ENCODE measurements at regions not wholly inside any gene's neighbourhood (a gene's known extent, or its start where the extent isn't known, plus 50 kb on each side); places are given as distances from the start of the nearest gene placed in this dataset.

- no peaks in the 10 kb centered on the region for H3K36me3 ChIP-seq (ENCODE audit: control insufficient read depth in 1 of 2, insufficient read depth in 2 of 2, low read depth in 1 of 2, low read length in 2 of 2)
- no peak overlapping the region for H3K9ac ChIP-seq (ENCODE audit: low read length)
- no peak overlapping the region for H2BK12ac ChIP-seq (ENCODE audit: low read length in 2 of 2)
- no peak overlapping the region for H2BK5ac ChIP-seq (ENCODE audit: low read depth, low read length, poor library complexity, severe bottlenecking)
- no peak overlapping the region for H2AK5ac ChIP-seq (ENCODE audit: low read length, severe bottlenecking)
- H3K9me3 ChIP-seq (ENCODE audit: control insufficient read depth, low read length), result peaks cover 59% of the 10 kb centered on the region
- H3K4me2 ChIP-seq (ENCODE audit: low read length, poor library complexity, severe bottlenecking), result no peak overlapping the region
- no peaks in the 10 kb centered on the region for H3K4me1 ChIP-seq (ENCODE audit: control insufficient read depth, insufficient read depth, low read depth, low read length)
- no peak overlapping the region for H3K4ac ChIP-seq (ENCODE audit: low read depth in 1 of 2, low read length in 2 of 2)
- H3K27ac ChIP-seq (ENCODE audit: low read length, poor library complexity, severe bottlenecking), result no peak overlapping the region
- no peak overlapping the region for H3K4me3 ChIP-seq (ENCODE audit: insufficient read depth in 1 of 2, low read depth in 1 of 2, low read length in 2 of 2)
- H2BK120ac ChIP-seq (ENCODE audit: low read depth, low read length), result no peak overlapping the region
- no peak overlapping the region for H3K14ac ChIP-seq (ENCODE audit: low read length in 2 of 2)
- H3K18ac ChIP-seq (ENCODE audit: low read depth in 1 of 2, low read length in 2 of 2), result no peak overlapping the region
- DNase-seq, result no peak
- no peak overlapping the region for H3K23ac ChIP-seq (ENCODE audit: low read length in 2 of 2)
- H2AFZ ChIP-seq (ENCODE audit: low read depth, low read length), result no peak overlapping the region
- no peaks in the 10 kb centered on the region for H3K27me3 ChIP-seq (ENCODE audit: control insufficient read depth in 1 of 2, insufficient read depth in 1 of 2, low read length in 2 of 2)
- H2BK15ac ChIP-seq (ENCODE audit: low read depth, poor library complexity, severe bottlenecking), result no peak overlapping the region
- H4K91ac ChIP-seq (ENCODE audit: low read length), result no peak overlapping the region
- H3K79me1 ChIP-seq (replicated peaks; ENCODE audit: low read length, poor library complexity, severe bottlenecking), result no peaks in the 10 kb centered on the region
- no peak overlapping the region for H4K8ac ChIP-seq (ENCODE audit: low read length)
These were observed 197.6 kb upstream of the ARID1B start for GRCh38 chr6:156579564-156579963.

- no peak overlapping the region for H3K4me2 ChIP-seq (ENCODE audit: low read length, poor library complexity, severe bottlenecking)
- no peaks in the 10 kb centered on the region for H3K79me1 ChIP-seq (replicated peaks; ENCODE audit: low read length, poor library complexity, severe bottlenecking)
- H3K23ac ChIP-seq (ENCODE audit: low read length in 2 of 2), result no peak overlapping the region
- no peak overlapping the region for H3K27ac ChIP-seq (ENCODE audit: low read length, poor library complexity, severe bottlenecking)
- H2BK5ac ChIP-seq (ENCODE audit: low read depth, low read length, poor library complexity, severe bottlenecking), result no peak overlapping the region
- no peak overlapping the region for H3K18ac ChIP-seq (ENCODE audit: low read depth in 1 of 2, low read length in 2 of 2)
- peaks cover 59% of the 10 kb centered on the region for H3K9me3 ChIP-seq (ENCODE audit: control insufficient read depth, low read length)
- no peaks in the 10 kb centered on the region for H3K36me3 ChIP-seq (ENCODE audit: control insufficient read depth in 1 of 2, insufficient read depth in 2 of 2, low read depth in 1 of 2, low read length in 2 of 2)
- peaks cover 0 to 1% of the 10 kb centered on the region in 2 experiments for H3K27me3 ChIP-seq (ENCODE audit: control insufficient read depth in 1 of 2, insufficient read depth in 1 of 2, low read length in 2 of 2)
- H3K9ac ChIP-seq (ENCODE audit: low read length), result no peak overlapping the region
- H4K8ac ChIP-seq (ENCODE audit: low read length), result no peak overlapping the region
- WGBS, result 56% methylated on average over 1 of the region's 1 CpG
- no peaks in the 10 kb centered on the region for H3K4me1 ChIP-seq (ENCODE audit: control insufficient read depth, insufficient read depth, low read depth, low read length)
- DNase-seq, result no peak
- no peak overlapping the region for H2BK15ac ChIP-seq (ENCODE audit: low read depth, poor library complexity, severe bottlenecking)
- no peak overlapping the region for H3K14ac ChIP-seq (ENCODE audit: low read length in 2 of 2)
- no peak overlapping the region for H3K4ac ChIP-seq (ENCODE audit: low read depth in 1 of 2, low read length in 2 of 2)
- H2AFZ ChIP-seq (ENCODE audit: low read depth, low read length), result no peak overlapping the region
- no peak overlapping the region for H2AK5ac ChIP-seq (ENCODE audit: low read length, severe bottlenecking)
- H2BK12ac ChIP-seq (ENCODE audit: low read length in 2 of 2), result no peak overlapping the region
- H2BK120ac ChIP-seq (ENCODE audit: low read depth, low read length), result no peak overlapping the region
- H4K91ac ChIP-seq (ENCODE audit: low read length), result no peak overlapping the region
- no peak overlapping the region for H3K4me3 ChIP-seq (ENCODE audit: insufficient read depth in 1 of 2, low read depth in 1 of 2, low read length in 2 of 2)
These were observed 199.4 kb upstream of the ARID1B start for GRCh38 chr6:156577749-156578148.

- Histone ChIP-seq H2AK5ac (ENCODE audit: low read length, severe bottlenecking) (no peak overlapping the region), H3K4me3 (ENCODE audit: insufficient read depth in 1 of 2, low read depth in 1 of 2, low read length in 2 of 2) (no peak overlapping the region), H3K4me2 (ENCODE audit: low read length, poor library complexity, severe bottlenecking) (no peak overlapping the region), H3K9me3 (ENCODE audit: control insufficient read depth, low read length) (peaks cover 48% of the 10 kb centered on the region), H3K23ac (ENCODE audit: low read length in 2 of 2) (no peak overlapping the region), H3K36me3 (ENCODE audit: control insufficient read depth in 1 of 2, insufficient read depth in 2 of 2, low read depth in 1 of 2, low read length in 2 of 2) (no peaks in the 10 kb centered on the region), H2BK120ac (ENCODE audit: low read depth, low read length) (no peak overlapping the region), H3K9ac (ENCODE audit: low read length) (no peak overlapping the region), H4K91ac (ENCODE audit: low read length) (no peak overlapping the region), H2BK12ac (ENCODE audit: low read length in 2 of 2) (no peak overlapping the region), H3K4ac (ENCODE audit: low read depth in 1 of 2, low read length in 2 of 2) (no peak overlapping the region), H3K4me1 (ENCODE audit: control insufficient read depth, insufficient read depth, low read depth, low read length) (no peaks in the 10 kb centered on the region), H4K8ac (ENCODE audit: low read length) (no peak overlapping the region), H2AFZ (ENCODE audit: low read depth, low read length) (no peak overlapping the region), H2BK15ac (ENCODE audit: low read depth, poor library complexity, severe bottlenecking) (no peak overlapping the region), H2BK5ac (ENCODE audit: low read depth, low read length, poor library complexity, severe bottlenecking) (no peak overlapping the region), H3K14ac (ENCODE audit: low read length in 2 of 2) (no peak overlapping the region), H3K18ac (ENCODE audit: low read depth in 1 of 2, low read length in 2 of 2) (no peak overlapping the region), H3K27ac (ENCODE audit: low read length, poor library complexity, severe bottlenecking) (no peak overlapping the region), H3K27me3 (ENCODE audit: control insufficient read depth in 1 of 2, insufficient read depth in 1 of 2, low read length in 2 of 2) (peaks cover 9 to 11% of the 10 kb centered on the region in 2 experiments), H3K79me1 (replicated peaks; ENCODE audit: low read length, poor library complexity, severe bottlenecking) (no peaks in the 10 kb centered on the region)
- no peak for DNase-seq
These were observed 201.8 kb upstream of the ARID1B start for GRCh38 chr6:156575361-156575760.

GRCh38 chr6:156564807-156565149, 212.4 kb upstream of the ARID1B start:
- peak overlapping the region; percentile 23 for H3K9ac ChIP-seq (ENCODE audit: low read length)
- no peaks in the 10 kb centered on the region for H3K36me3 ChIP-seq (ENCODE audit: control insufficient read depth in 1 of 2, insufficient read depth in 2 of 2, low read depth in 1 of 2, low read length in 2 of 2)
- no peak overlapping the region for H2AFZ ChIP-seq (ENCODE audit: low read depth, low read length)
- H3K23ac ChIP-seq (ENCODE audit: low read length in 2 of 2), result no peak overlapping the region
- H3K4me3 ChIP-seq (ENCODE audit: insufficient read depth in 1 of 2, low read depth in 1 of 2, low read length in 2 of 2), result no peak overlapping the region
- H3K9me3 ChIP-seq (ENCODE audit: control insufficient read depth, low read length), result peaks cover 22% of the 10 kb centered on the region
- 83% methylated on average over 8 of the region's 10 CpGs for WGBS
- H2AK5ac ChIP-seq (ENCODE audit: low read length, severe bottlenecking), result no peak overlapping the region
- H3K27ac ChIP-seq (ENCODE audit: low read length, poor library complexity, severe bottlenecking), result no peak overlapping the region
- no peak overlapping the region for H4K8ac ChIP-seq (ENCODE audit: low read length)
- no peak overlapping the region for H3K14ac ChIP-seq (ENCODE audit: low read length in 2 of 2)
- H3K79me1 ChIP-seq (replicated peaks; ENCODE audit: low read length, poor library complexity, severe bottlenecking), result no peaks in the 10 kb centered on the region
- H4K91ac ChIP-seq (ENCODE audit: low read length), result no peak overlapping the region
- peaks cover 5 to 9% of the 10 kb centered on the region in 2 experiments for H3K27me3 ChIP-seq (ENCODE audit: control insufficient read depth in 1 of 2, insufficient read depth in 1 of 2, low read length in 2 of 2)
- H2BK12ac ChIP-seq (ENCODE audit: low read length in 2 of 2), result no peak overlapping the region
- H3K4ac ChIP-seq (ENCODE audit: low read depth in 1 of 2, low read length in 2 of 2), result no peak overlapping the region
- no peak overlapping the region for H3K18ac ChIP-seq (ENCODE audit: low read depth in 1 of 2, low read length in 2 of 2)
- no peak overlapping the region for H3K4me2 ChIP-seq (ENCODE audit: low read length, poor library complexity, severe bottlenecking)
- no peak overlapping the region for H2BK5ac ChIP-seq (ENCODE audit: low read depth, low read length, poor library complexity, severe bottlenecking)
- H2BK15ac ChIP-seq (ENCODE audit: low read depth, poor library complexity, severe bottlenecking), result no peak overlapping the region
- H3K4me1 ChIP-seq (ENCODE audit: control insufficient read depth, insufficient read depth, low read depth, low read length), result peaks cover 3% of the 10 kb centered on the region
- DNase-seq, result no peak
- no peak overlapping the region for H2BK120ac ChIP-seq (ENCODE audit: low read depth, low read length)
